GM12892 (cell line): ENCODE measurements at regions not wholly inside any gene's neighbourhood (a gene's known extent, or its start where the extent isn't known, plus 50 kb on each side); places are given as distances from the start of the nearest gene placed in this dataset.

ENCODE experiments used
- DNase-seq: peaks from one replicate; pipeline ENCODE4 v3.0.0; 2011; ENCODE audit not compliant: insufficient read length
- FAIRE-seq: peaks from 2 replicates; lab custom pipeline; 2011; peaks lifted over from hg19 to GRCh38; lab: Jason Lieb, UNC
- POLR2A ChIP-seq: IDR thresholded peaks from 2 replicates; pipeline ENCODE4 v1.6.1; 2011; ENCODE audit warnings: low read depth, low read length, control low read depth
- POLR2AphosphoS5 ChIP-seq: IDR thresholded peaks from 2 replicates; pipeline ENCODE4 v1.6.1; 2011; ENCODE audit warnings: low read depth, low read length, control low read depth
- TAF1 ChIP-seq: IDR thresholded peaks from 2 replicates; pipeline ENCODE4 v1.6.1; 2011; ENCODE audit warnings: low read depth, mild to moderate bottlenecking, control low read depth, low read length, borderline replicate concordance

DNA sequence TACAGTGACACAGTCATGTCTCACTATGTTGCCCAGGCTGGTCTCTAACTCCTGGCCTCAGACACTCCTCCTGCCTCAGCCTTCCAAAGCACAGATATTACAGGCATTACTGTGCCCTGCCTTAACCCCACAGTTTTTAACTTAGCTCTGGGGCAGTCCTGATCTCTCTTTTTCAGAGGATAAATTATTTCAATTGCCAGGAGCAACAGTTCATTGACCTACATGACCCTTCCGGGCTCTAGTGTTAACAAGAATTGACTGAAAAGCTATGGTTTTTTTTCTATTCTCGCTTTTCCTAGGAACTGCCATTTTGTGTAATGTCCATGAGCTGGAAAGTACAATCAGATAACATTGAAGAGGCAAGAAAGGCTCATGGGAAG, 92.8 kb downstream of the HNRNPLL start:
- FAIRE-seq = no peak

DNA sequence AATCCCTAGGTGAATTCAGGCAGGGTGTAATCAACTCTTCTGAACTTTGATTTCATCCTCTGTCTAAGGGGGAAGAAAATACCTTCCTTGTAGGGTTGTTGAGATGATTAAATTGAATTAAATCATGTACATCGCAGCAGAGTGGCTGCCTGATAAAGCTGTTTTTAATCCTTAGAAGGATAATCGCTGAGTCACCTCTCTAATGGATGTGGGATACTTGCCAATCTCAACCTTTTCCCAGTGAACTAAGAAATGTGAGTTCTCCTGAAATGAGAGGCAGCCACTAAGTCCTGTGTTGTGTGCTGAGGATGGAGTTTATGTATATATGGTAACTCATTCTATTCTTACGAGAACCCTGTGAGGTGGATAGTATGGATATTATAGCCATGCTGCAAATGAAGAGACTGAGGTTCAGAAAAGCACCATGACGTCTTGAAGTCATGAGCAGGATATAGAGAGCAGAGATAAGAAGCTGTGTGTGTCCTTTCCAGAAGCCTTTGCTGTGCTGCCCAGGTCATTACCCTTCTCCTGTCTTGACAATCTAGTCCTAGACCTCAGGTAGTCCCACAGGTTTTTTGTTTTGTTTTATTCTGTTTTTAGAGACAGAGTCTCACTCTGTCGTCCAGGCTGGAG, 93.3 kb downstream of the HNRNPLL start:
- DNase-seq (no peak), FAIRE-seq (no peak)
- no peak for TF ChIP-seq POLR2A
- no peak for TF ChIP-seq POLR2AphosphoS5
- TF ChIP-seq TAF1 = no peak

More for the DNA sequence above, 92.8 kb downstream of the HNRNPLL start:
- no peak for TF ChIP-seq POLR2AphosphoS5
- no peak for DNase-seq

DNA sequence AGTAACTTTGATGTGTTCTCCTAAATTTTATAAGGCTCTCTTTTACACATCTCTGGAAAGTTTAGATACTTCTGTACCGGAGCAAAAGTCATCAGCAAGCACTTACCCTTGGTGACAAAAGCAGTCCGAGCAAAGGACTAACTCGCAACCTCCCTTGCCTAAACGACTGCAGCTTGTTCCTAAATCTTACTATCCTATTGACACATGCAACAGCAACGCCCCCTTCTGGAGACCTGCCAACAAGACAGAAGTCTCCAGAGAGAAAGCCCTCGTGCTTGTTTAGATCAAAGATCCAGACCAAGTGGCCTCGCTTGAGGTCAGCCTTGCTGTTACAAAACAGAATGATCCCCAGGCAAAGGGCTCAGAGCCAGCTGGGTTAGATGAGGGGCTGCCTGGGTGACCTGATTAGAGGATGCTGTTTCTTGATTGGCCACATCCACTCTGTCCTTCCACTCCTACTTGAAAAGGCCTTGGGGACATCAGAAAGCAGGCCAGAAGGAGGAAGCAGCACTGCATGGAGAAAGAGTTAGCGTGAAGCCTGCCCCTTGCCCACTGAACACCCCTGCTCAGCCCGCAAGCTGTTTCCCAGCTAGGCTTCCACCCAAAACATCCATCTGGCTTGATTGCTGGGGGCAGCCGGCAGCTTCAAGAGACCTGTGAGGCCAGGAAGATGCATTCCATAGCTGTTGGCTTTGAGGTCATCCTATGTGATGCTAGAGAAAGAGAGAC, 94.3 kb downstream of the HNRNPLL start:
- DNase-seq (peak; percentile 34), FAIRE-seq (peak; percentile 33)
- TF ChIP-seq POLR2AphosphoS5 (no peak), TAF1 (no peak), POLR2A (no peak)

DNA sequence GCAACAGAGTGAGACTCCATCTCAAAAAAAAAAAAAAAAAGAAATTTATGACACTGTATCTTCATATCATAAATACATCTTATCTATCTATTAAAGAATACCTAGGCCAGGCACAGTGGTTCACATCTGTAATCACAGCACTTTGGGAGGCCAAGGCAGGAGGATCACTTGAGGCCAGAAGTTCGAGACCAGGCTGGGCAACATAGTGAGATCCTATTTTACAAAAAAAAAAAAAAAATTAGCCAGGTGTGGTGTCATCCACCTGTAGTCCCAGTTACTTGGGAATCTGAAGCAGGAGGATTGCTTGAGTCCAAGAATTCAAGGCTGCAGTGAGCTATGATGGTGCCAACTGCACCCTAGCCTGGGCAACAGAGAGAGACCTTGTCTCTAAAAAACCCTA, 95.0 kb downstream of the HNRNPLL start:
- FAIRE-seq (no peak), DNase-seq (no peak)
- TF ChIP-seq POLR2AphosphoS5 = no peak
- TF ChIP-seq POLR2A = no peak
- TF ChIP-seq TAF1 = no peak

DNA sequence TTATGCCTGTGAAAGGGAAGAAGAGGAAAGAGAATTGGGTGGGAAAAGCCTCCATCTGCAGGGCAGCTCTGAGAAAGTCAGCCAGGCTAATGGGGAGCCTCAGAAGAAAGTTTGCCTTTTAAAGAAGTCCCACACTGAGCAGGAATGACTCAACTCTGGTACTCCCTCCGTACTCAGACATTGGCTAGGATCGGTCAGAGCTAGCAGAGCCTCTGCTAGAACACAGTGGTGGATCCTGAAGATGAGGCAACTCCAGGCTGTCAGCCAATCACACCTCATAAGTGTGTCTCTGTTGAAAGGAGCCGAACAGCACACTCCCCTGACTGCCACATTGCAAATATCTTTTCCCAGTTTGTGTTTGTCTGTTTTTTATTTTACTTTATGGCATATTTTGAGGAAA, 96.9 kb downstream of the HNRNPLL start:
- DNase-seq (no peak), FAIRE-seq (no peak)
- TF ChIP-seq POLR2A (no peak), POLR2AphosphoS5 (no peak), TAF1 (no peak)

DNA sequence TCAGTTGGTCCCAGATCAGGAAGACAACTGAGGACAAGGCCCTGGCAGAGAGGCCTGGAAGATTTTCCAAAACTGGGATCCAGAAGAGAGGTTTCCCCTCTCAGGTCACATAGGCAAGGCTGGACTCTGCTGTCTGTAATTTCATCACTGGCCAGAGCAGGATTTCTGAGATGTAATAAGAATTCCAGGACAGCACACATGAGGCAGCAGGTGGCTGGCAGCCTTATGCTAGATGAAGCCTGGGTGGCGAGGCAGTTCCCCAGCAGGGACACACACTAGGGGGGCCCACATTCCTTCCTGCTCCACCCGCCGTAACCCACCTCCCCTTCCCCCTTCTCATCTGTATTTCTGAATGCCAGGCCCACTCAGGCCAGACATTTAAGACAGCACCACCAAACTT, 98.6 kb downstream of the HNRNPLL start:
- DNase-seq = no peak
- FAIRE-seq = no peak
- TF ChIP-seq TAF1 = no peak
- TF ChIP-seq POLR2A = no peak
- TF ChIP-seq POLR2AphosphoS5 = no peak

DNA sequence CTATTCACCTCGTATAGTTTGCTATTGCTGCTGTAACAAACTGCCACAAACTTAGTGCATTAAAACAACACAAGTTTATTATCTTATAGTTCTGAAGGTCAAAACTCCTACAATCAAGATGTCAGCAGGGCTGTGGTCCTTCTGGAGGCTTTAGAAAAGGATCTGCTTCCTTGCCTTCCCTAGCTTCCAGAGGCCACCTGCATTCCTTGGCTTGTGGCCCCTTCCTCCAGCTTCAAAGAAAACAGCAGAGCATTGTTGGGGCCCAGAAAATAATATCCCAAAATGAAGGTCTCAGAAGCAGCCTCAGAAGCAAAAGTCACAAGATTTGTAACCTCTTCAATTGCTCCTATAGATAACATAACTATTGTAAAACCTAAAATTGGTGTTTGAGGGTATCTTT, 100.6 kb downstream of the HNRNPLL start:
- FAIRE-seq (no peak), DNase-seq (no peak)
- TF ChIP-seq TAF1 (no peak), POLR2A (no peak)

DNA sequence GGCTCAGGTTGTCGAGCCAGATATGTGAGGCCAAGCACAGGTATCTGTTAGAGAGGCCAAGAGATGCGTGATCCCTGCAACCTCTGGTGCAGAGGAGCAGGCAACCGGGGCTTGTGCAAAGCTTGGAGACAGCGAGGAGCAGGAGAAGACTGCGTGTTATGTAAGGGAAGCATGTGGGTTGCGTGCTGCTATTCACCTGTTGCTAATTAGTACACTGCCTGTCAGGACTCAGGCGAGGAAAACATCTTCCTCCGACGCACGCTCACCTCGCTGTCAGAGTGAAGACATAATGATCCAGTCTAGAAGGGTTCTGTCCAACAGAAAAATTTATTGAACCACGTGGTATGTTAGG, 102.5 kb downstream of the HNRNPLL start:
- FAIRE-seq (no peak), DNase-seq (no peak)
- TF ChIP-seq POLR2A = no peak
- TF ChIP-seq POLR2AphosphoS5 = no peak
- no peak for TF ChIP-seq TAF1

DNA sequence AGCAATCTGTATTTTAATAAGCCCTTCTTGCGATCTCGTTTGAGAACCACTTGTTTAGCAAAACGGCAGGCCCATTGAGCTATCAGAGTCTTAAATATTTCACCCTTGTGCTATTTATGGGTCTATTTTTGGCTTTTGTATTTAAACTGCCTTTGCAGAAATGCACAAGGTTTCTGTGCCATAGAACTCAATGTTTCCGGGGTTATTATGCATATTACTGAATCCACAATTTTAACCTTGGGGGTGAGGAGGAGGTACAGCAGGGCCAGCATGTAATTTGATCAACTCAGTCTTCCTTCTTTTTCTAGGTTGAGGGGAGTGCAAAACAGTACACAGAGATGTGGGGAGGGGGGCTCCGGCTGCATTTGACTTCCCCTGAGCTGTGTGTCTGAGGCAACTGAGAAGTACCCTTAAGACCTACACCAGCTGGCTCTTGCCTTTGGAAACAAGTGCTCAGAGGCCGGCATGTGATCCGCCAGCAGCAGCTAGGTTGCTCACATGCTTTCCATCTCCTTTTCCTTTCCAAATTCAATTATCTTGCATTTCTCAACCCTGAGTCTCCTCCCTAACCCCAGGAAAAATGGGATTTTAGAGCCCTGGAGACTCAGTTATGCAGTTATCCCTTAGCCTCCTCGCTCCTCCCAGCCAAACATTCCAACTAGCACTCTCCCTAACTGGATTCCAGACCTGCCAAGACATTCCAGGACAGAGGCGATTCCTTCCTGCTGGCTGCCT, 103.0 kb downstream of the HNRNPLL start:
- FAIRE-seq (no peak), DNase-seq (no peak)
- TF ChIP-seq POLR2AphosphoS5 (no peak), TAF1 (no peak), POLR2A (no peak)

DNA sequence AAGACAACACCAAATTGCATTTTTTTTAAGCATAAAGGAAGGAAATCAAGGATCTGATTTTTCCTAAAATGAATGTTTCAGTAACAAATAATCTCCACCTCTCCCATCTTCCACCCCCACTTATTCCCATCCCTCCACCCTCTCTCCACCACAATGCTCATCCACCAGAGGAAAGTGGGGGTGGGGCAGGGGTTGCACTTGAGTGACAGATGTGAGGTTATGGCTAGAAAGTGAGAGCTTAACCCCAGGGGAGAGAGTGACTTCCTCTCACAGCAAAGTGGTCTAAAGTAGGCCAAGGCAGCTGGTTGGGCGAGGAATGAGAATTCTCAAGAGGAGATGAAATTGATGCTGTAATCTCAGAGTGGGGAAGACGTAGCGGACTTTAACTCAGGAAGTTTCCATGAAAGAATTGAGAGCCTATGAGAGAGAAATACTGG, 104.7 kb downstream of the HNRNPLL start:
- no peak for TF ChIP-seq POLR2A
- no peak for TF ChIP-seq TAF1
- TF ChIP-seq POLR2AphosphoS5 = no peak
- FAIRE-seq (peak; percentile 72), DNase-seq (no peak)

DNA sequence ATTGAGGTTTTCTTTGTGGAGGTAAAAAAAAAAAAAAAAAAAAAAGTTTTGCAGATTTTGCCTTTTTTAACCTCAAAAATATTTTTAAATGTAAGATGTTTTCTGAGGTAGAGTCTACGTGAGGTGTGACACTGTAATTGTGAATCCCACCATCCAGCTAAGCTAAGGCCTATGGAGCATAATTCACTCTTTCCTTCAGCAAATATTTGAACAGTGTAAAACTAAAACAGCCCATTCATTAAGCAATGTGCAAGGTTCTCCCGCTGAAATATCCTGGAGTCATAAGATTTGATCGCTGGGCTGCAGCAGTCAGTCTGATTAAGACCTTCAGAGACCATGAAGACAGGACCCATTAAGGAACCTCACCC, 105.1 kb downstream of the HNRNPLL start:
- DNase-seq (no peak), FAIRE-seq (no peak)
- no peak for TF ChIP-seq POLR2AphosphoS5
- TF ChIP-seq POLR2A = no peak
- TF ChIP-seq TAF1 = no peak

DNA sequence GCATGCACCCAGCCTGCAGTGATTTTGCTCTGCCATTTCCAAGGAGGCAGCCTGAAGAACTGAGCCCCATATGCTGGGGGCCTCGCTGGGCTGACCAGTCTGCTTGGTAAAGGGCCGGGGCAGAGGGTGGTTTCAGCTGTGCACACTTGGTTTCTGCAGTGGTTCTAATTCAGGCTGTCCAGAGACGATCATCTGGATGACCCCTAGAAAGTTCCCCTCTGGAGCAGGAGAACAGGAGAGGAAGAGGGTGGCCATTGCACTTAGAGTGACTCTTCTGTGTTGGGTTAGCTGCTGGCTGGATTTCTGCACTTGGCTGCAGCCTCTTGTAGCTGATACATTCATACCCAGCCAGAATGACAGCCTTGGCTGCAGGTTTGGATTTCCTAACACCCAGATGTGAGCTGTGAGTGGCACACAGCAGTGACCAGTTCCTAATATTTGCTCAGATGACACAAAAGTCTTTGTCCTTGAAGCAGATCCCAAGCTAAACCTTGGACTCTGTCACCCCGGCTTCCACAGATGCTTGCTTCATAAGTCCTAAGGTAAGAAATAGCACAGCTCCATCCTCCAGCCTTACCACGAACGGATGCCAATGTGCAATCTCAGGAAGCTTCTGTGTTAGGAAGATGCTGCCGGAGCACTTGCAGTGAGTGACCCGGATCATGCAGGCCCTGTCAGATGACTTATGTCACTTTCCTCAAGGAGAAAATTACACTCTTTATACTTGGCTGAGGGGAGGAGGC, 105.6 kb downstream of the HNRNPLL start:
- TF ChIP-seq POLR2AphosphoS5 = no peak
- no peak for TF ChIP-seq POLR2A
- TF ChIP-seq TAF1 = no peak
- no peak for FAIRE-seq

More for the DNA sequence above, 105.6 kb downstream of the HNRNPLL start:
- DNase-seq = no peak
